GM21367 (cell line): ENCODE measurements at regions not wholly inside any gene's neighbourhood (a gene's known extent, or its start where the extent isn't known, plus 50 kb on each side); places are given as distances from the start of the nearest gene placed in this dataset.

Source experiments
- ATAC-seq: cut with Tn5 transposase; IDR thresholded peaks from one replicate; pipeline ENCODE4 v1.9.1; 2021; ENCODE audit not compliant: unreplicated experiment

DNA sequence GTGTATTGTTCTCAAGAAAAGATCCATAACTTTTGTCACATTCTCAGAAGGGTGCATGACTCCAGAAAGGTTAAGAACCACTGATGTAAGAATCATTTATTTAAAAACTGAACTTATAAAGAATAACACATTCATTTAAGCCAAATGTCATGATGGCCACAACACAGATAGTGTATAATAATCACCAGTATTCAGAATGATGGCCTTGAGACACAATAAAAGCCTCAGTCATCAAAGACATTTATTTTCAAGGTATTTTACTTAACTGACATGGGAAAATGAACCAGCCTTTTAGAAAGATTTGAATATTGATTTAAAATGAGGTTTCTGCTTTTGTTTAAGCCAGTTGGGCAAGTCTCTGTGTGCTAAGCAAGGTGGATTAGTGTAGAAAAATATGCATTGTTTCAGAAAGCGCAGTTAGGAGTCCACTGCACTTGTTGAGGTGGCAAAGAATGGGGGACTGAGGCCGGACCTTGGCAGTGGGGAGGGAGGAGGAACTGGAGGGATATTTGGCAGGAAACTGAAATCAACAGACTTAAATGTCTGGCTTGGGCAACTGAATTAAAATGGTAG, 371.9 kb upstream of the ESRRG start:
- ATAC-seq, result no peak

DNA sequence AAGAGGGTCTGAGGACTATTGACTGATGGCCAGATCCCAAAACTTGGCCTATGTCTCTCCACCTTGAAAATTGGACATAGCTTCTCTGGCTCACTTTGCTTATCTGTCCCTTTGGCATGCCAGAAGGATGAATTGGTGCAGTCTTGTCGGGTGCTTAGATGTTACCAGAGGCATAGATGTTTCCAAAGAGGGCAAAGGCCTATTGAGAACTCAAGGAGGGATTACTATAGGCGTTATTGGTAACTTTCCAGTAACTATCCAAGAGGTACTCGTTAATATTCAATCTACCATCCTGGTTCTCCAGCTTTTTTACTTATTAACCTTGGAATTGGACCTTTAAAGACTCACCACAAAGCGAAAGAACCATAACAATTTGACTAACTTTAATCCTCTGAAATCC, 368.3 kb upstream of the ESRRG start:
- ATAC-seq, result no peak

DNA sequence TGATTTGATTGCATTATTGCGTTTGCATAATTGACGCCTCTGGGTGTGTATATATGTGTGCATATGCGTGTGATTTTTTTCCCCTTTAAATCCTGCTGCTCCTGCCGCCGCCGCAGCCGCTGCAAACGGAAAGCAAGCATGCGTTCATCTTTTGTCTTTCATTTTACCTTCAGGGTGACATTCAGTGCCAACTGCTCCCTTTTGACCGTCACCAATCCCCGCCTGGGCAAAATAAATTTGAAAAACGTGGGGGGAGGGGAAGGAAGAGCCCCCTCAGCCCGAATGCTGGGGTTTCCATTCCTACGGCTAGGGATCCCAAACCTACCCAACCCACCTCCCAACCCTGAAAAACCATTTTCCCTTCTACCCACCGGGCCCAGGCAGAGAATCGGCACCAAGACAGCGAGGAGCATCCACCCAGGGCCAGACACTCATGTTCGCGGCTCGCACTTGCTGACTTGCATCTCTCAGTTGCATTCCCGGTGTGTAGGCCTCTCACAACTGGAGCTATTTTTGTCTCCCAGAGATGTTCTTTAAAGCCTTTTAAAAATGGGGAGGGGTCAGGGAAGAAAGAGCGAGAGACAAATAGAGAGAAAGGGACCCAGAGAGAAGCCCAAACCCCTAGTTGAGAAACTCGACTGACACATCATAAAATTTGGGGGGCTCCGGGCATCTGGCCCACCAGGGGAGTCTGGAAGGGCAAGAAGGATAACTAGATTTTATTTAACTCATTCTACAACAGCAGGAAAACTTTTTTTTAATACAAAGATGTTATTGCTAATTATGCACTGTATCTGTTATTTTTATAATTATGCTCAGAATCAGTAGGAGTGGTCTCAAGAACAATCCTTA, 367.1 kb upstream of the ESRRG start:
- ATAC-seq, result no peak

DNA sequence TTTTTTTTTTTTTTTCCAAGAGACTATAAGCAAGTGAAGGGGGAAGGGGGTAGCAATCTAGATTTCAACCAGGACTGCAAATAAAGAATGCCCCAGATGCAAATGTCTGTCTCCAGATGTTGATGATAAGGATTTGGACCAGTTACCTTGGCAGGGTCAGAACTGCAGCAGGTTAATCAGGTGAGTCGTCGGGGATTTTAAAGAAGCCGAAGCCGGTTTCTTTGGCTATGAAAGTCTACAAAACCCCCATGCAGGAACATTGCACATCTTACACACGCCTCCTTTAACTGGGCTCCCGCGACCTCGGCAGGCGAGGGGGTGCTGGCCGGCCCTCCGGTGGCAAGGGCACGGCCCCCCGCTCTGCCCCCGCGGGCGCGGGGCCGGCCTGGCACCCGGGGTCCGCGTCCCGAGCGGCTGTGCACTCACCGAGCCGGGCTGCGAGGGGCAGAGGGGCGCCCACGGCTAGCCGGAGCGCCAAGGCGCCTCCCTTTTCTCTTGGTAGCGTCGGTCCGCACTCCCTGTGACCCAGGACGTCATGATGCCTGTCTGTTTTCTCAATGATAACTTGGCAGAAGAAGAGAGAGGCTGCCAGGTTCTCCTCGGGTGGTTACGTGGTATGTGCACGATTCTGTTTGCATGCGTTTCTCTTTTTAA, 366.3 kb upstream of the ESRRG start:
- no peak for ATAC-seq

DNA sequence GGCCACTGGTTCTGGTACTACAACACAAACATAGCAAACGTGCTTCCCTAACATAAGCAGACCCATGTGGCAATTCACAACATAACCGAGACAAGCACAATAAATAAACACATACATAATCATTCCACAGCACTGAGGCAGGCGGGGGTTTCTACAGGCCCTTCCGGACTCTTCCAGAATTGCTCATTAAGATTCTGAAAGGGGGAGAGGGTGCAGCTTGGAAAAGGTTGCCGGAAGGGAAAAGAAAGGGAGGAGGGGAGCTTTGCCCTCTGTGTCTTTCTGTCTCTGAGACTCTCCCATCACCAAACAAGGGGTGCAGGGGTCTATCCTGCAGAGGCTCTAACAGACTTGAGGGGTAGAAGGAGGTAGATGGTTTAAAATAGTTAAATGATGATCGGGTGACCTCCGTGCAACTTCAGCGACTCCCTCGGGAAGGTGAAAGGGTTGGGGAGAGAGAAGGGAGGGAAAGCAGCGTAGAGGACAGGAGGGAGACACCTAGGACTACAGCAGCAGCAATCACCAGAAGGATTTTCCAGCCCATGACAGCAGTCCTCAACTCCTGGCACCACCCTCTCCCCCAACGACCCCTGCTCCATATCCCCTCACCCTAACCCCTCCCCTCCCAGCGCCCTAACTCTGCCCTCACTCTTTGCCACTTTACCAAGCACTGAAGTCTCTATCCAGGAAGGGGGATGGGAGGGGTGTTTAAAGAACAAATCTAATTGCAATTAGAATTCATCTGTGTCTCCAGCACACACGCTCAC, 365.5 kb upstream of the ESRRG start:
- no peak for ATAC-seq

DNA sequence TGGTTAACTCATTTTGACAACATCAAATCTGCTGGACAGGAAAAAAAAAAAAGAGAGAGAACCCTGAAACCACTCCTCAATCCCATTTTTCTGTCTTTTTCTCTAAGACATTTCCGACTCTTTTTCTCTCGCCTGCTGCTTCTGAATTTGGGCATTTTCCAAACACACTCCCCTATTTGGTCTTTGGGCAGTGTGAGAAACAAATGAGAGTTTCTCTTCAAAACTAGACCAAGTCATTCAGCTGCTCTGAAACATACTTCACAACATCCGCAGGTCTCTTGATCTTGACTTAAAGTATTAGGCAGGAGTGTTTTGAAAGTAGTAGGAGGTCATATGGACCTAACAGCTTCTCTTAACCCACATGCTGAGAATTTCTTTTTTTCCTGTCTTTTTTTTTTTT, 364.8 kb upstream of the ESRRG start:
- no peak for ATAC-seq

DNA sequence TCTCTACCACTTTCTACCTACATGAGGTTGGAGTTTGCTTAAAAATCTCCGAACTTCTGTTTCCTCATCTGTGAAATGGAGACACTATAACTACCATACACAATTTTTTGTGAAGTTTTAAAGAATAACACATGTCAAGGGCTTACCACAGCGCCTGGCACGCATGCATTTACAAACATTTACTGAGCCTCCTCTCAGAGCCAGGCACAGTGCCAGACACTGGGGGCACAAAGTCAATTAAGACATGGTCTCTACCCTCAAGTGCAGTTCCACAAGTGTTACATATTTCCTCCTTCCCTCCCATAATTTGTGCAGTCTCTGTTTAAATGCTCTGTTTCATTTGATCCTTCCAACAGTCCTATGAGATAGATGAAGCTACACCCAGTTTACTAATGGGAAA, 356.4 kb upstream of the ESRRG start:
- no peak for ATAC-seq

DNA sequence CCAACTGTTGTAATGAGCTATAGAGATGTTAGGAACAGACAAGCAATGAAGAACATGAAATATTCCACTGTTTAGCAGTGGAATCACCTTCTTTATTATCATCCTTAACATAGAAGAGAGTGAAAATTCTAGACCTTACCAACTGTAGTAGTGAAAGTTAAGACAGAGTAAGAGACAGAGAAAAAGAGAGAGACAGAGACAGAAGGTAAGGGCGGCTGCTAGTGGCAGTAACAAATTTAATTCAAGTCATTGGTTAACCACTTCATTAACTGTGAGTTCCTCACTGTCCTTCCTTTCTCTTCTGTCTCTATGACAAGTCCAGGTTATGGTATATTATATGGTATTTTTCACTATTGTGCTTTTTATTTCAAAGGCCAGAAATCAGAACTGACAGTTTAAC, 355.7 kb upstream of the ESRRG start:
- no peak for ATAC-seq

DNA sequence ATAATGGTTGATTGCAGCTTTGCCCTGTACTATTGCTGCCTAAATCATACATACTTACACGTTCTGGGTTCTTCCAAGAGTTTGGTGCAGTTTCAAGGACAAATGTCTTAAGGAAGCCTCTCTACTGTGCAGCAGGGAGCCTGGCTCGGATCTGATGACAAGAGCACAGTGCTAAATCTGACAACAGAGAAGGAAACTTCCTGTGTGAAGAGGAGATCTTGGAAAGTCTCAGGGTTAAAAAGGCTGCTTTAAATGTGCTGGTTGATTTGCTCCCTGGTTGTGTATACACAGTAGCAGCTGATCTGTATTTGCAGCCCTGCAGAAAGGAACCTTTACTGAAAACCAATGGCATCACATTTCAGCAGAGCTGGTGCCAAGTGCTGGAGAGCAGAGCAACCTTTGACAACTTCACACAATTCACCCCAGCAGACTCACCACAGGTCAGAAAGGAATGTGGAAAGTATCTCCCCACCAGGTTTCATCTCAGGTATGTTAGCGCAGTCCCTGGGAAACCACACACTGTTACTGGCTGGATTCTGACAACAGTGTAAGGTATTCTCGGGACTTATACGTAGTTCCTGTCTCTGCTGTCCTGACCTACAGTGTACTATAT, 355.0 kb upstream of the ESRRG start:
- no peak for ATAC-seq

DNA sequence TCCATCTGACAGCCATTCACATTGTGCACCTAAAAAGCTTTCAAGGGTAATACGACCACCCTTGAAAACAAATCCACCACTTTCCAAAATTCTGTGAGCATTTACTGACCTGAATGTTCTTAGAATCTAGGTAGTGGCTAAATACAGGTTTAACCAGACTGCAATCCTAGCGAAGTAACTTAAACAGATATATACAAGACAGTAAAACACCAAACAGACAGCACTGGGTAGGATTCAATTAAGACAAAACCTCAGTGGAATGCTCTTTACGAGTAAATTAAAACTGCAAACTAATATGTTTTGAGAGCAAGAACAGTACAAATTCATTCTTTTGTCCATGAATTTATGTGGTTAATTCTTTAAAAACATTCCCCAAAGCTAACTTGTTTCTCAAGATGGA, 354.2 kb upstream of the ESRRG start:
- ATAC-seq, result no peak

DNA sequence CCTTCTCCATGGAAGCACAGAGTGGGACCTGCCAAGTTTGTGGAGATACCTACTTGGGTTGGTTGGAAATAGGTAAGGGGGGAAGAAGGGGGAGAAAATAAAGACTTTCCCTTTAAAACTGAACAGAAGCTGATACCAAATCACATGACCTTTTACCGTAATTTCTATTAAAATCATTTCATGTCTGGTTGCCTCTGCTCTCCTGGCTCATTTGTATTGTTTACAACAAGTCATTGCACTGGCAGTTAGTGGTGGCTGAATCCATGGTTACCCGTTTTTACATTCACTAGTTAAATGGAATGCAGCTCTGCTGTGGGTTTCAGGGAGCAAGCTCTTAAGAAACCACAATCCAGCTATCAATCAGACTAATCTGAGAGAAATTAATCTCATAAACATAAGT, 353.7 kb upstream of the ESRRG start:
- no peak for ATAC-seq

DNA sequence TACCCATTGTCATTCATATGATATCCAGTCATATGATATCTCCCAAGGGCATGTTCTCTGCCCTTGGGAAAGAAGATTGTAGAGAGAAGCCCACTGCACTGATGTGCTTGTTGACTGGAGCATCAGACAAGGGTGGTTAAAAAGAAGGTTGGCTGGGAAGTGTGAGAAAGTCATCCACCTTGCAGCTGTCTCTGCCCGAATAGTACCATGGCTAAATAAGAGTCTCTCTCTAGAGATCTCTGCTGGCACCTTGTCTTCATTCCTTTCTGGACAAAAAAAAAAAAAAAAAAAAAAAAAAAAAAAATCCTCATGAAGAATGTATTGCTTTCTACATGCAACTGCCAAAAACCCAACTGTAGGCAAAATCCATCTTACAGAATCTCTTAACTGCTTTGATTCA, 349.7 kb upstream of the ESRRG start:
- ATAC-seq, result no peak

DNA sequence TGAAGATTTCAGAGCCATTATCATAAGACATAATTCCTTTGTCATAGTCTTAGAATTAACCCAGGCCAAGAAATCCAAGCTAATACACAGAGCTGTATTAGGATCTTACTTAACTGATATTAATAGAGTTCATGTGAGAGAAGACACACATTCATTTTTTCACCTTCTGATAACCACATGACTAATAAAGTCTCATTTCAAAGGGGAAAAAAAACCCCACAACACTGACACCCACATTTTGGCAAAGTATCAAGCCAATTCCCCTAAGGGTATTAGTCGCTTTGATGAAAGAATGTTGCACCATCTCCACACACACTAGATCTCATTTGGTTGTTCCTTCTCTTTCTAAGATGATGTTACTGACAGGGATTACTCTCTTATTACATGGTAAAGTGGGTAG, 344.4 kb upstream of the ESRRG start:
- no peak for ATAC-seq

DNA sequence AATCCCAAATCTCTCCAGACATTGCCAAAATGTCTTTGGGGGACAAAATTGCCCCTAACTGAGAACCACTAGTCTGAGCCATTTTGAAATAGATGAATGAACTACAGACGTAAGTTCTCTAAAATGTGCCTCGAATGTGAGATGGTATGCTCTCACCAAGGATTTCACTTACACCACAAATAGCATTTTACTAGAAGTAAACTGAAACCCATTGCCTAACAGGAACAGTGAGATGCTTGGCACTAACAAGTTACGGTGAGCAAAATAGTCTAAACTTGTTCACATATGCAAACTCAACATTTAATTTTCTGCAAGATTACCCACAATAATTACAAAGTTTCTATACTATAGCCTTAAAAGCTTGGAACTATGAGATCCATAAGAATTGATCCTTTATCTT, 343.6 kb upstream of the ESRRG start:
- no peak for ATAC-seq

DNA sequence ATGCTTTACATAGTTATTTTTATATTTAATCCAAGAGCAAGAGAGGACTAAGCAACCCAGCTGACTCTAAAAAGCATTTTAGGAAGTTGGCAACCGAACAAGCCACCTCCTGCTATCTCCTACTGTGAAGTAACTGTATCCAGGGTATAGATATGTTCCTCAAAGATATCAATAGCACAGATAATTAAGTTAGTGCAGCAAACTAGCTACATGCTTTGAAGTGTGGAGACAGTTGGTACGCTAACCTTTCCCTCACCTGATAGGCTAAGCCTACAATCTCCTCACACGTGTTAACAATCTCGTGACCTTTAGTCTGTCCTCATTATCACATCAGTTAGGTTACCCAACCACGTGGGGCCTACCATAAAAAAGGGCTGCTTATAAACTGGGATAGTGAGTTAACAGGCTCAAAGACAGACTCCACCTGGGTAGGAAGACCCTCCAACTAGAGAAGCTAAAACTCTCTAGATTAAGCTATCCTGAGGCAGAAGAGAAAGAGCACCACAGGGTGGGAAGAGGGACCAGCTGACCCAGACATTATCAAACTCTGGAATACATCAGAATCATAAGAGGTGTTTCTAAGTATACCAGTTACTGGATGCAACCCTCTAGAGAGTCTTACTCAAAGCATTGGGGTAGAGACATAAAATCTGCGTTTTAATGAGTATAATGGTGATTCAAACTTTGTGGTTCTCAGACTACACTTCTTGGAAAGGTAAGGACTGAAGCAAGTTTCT, 340.1 kb upstream of the ESRRG start:
- ATAC-seq, result no peak

DNA sequence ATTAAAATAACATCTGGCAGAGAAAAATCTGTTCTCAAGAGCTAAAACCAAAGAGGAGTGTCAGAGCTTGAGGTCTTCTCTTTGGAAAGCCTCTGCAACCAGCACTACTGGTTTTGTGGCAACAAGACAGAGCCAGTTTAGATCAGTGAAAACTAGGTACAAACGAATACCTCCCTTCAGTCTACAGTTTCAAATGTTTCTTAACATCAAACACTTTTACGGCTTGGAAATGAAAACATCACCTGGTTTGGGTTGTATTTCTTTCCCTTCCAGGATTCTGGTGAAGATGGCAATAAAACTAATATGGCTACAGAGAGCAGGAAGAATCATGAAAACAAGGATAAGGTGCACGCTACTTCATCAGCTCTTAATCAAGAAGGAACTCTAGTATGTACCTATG, 339.4 kb upstream of the ESRRG start:
- ATAC-seq, result no peak

DNA sequence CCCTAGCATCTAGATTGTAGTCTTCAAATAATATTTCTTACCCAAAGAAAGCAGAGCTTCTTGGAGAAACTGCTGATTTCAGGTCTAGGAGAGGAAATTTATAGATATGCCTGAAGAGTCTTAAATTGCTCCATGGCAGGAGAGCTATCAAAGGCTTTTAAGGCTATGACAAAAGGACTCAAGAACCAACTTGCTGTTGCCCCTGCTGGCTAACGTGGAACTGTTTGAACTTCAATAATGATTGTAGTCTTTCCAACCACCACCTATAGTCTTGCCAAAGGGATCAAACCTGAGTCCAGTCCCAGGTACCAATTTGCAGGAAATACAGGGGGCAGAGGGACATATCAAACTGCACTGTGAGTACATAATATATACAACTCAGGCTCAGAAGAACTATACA, 336.2 kb upstream of the ESRRG start:
- ATAC-seq, result no peak

DNA sequence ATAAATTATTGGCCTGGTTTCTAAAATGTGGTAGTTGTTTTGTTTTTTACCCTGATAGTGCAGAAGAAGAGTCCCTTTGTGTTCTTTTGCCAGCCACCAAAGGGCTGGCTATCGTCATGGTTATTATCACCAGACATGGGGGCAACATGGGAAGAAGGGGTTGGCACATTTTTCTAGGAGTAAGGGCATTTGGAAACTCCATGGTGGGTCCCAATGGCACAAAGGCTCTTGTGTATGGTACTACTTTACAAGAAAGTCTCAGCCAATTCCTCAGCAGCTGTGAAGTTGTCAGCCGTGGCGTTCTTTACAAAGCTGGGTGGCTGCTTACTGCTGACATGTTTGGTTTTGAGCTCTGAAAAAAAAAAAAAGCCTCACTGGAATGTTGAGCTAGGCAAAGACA, 330.4 kb upstream of the ESRRG start:
- ATAC-seq, result no peak

DNA sequence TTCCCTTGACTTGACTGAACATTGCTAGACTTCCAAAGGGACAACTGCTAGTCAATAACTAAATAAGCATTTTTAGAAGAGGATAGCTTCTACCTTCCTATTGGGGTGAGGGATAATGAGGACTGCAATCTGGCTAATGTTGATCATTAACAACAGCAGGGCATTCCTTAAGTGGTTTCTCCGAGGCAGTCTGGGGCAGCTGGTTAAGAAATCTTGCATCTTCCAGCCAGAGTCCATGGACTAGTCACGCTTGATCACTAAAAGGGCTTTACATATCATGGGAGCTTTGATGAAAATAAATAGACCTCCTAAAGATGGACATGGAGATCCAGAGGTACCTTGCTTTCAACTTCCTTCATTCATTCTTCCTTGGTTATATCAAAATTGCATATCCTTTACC, 329.4 kb upstream of the ESRRG start:
- no peak for ATAC-seq

DNA sequence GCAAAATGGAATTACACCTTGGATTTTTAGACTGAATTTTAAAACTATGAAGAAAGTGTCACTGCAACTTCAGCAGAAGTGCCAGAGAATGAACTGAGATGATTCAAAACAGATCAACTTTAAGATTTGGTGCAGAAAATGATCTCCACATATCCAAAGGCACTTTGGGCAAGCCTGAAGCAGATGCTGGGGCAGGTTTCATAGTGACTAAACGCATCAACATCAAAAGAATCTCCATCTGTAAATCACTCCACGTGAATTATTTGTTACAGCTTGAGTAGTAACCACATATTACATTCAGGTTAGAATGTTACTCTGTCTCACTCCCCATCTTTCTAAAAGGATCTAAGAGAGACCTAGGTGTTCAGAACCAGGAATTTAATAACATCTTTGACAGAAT, 329.0 kb upstream of the ESRRG start:
- no peak for ATAC-seq

DNA sequence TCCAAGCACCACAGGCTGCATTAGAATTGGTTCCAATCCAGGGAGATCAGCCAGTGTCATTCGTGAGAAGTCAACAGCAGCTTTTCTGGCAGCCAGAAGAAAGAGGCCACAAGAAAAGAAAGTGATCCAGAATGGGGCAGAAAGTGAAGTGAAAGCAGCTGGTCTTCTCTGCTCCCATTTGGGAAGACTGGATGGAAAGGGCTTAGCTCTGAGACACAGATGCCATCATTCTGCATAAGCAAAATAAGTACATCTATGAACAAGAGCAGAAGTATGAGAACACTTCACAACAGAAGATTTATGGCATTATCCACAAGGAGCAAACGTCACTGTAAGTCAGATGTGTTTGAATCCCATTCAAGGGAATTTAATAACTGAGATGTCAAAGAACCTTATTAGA, 326.5 kb upstream of the ESRRG start:
- no peak for ATAC-seq
